ENCODE measurements at regions not wholly inside any gene's neighbourhood (a gene's known extent, or its start where the extent isn't known, plus 50 kb on each side); places are given as distances from the start of the nearest gene placed in this dataset.

GRCh38 chr2:9763356-9764152 lies 79.7 kb upstream of the TAF1B start:
- WGBS, 2 experiments = 93 to 96% methylated on average over 7 of the region's 7 CpGs
- Histone ChIP-seq H3K27me3 (ENCODE audit: control insufficient read depth, insufficient read depth, low read length, poor library complexity, severe bottlenecking) (peaks cover 3% of the 10 kb centered on the region), H3K4me1 (ENCODE audit: control insufficient read depth, insufficient read depth, low read length) (peaks cover 23% of the 10 kb centered on the region), H3K9me3 (ENCODE audit: control insufficient read depth, low read length) (no peaks in the 10 kb centered on the region), H3K36me3 (ENCODE audit: control insufficient read depth, insufficient read depth, low read length) (no peaks in the 10 kb centered on the region), H3K4me3 (ENCODE audit: insufficient read depth, low read depth, low read length) (no peak overlapping the region), H3K27ac (ENCODE audit: insufficient read depth, low read depth, low read length, poor library complexity, severe bottlenecking) (no peak overlapping the region)

- WGBS, 2 experiments = 93% methylated on average over 7 of the region's 7 CpGs
- Histone ChIP-seq H3K4me1 (ENCODE audit: control insufficient read depth, insufficient read depth, low read length) (peaks cover 21% of the 10 kb centered on the region), H3K36me3 (ENCODE audit: control insufficient read depth, insufficient read depth, low read length) (no peaks in the 10 kb centered on the region), H3K9me3 (ENCODE audit: control insufficient read depth, low read length) (no peaks in the 10 kb centered on the region), H3K27me3 (ENCODE audit: control insufficient read depth, insufficient read depth, low read length, poor library complexity, severe bottlenecking) (peaks cover 3% of the 10 kb centered on the region), H3K4me3 (ENCODE audit: insufficient read depth, low read depth, low read length) (no peak overlapping the region), H3K27ac (ENCODE audit: insufficient read depth, low read depth, low read length, poor library complexity, severe bottlenecking) (no peak overlapping the region)
Observed at GRCh38 chr2:9764153-9764778, 79.0 kb upstream of the TAF1B start.

DNA sequence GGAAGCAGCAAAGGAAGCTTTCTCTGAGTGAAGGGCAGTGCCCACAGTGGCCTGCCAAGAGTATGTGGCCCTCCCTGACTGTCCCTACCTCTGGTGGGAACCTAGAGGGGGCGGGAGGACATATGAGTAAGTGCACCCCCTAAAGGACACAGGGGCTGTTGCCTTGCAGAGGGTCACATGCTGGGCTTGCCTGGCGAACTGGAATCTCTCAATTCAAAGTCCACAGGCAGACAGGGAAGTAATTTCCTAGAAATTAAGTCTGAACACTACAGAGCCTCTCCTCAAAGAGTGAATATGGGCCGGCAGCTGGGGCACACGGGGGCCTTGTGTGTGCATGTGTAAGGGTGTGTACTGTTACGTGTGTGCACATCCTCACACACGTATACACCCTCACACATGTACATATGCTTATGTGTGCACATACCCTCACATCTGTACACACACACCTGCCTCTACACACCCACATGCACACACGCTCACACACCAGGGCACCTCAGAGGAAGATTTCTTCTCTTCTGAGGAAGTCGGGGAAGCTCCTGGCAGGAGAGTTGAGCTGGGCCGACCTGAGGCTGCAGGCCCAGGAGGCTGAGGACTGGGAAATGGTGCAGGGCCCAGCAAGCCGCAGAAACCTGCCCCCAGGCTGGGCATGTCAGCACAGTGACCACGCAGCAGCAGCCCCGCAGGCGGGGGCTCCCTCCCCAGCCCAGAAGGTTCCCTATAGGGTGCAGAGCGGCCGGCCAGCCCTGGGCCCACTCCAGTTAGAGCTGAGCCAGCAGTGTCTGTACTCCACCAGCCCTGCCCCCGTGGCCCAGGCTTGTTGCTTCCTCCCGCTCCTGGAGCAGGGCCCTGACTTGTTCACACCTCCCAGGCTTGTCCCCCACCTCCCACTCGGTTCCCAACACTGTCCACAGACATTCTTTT lies 77.4 kb upstream of the TAF1B start:
- Histone ChIP-seq H3K9me3 (ENCODE audit: control insufficient read depth, low read length) (no peaks in the 10 kb centered on the region), H3K27me3 (ENCODE audit: control insufficient read depth, insufficient read depth, low read length, poor library complexity, severe bottlenecking) (no peaks in the 10 kb centered on the region), H3K4me1 (ENCODE audit: control insufficient read depth, insufficient read depth, low read length) (peaks cover 29% of the 10 kb centered on the region), H3K36me3 (ENCODE audit: control insufficient read depth, insufficient read depth, low read length) (no peaks in the 10 kb centered on the region), H3K27ac (ENCODE audit: insufficient read depth, low read depth, low read length, poor library complexity, severe bottlenecking) (no peak overlapping the region), H3K4me3 (ENCODE audit: insufficient read depth, low read depth, low read length) (no peak overlapping the region)
- WGBS, 2 experiments = 69 to 72% methylated on average over 18 of the region's 18 CpGs

GRCh38 chr2:9767656-9768281 lies 75.5 kb upstream of the TAF1B start:
- WGBS, 2 experiments = 90% methylated on average over 17 of the region's 17 CpGs
- no peaks in the 10 kb centered on the region for H3K27me3 ChIP-seq (ENCODE audit: control insufficient read depth, insufficient read depth, low read length, poor library complexity, severe bottlenecking)
- no peaks in the 10 kb centered on the region for H3K36me3 ChIP-seq (ENCODE audit: control insufficient read depth, insufficient read depth, low read length)
- no peak overlapping the region for H3K4me3 ChIP-seq (ENCODE audit: insufficient read depth, low read depth, low read length)
- no peak overlapping the region for H3K27ac ChIP-seq (ENCODE audit: insufficient read depth, low read depth, low read length, poor library complexity, severe bottlenecking)
- H3K9me3 ChIP-seq (ENCODE audit: control insufficient read depth, low read length) = no peaks in the 10 kb centered on the region
- peaks cover 43% of the 10 kb centered on the region for H3K4me1 ChIP-seq (ENCODE audit: control insufficient read depth, insufficient read depth, low read length)

GRCh38 chr2:9768388-9768787 lies 74.9 kb upstream of the TAF1B start:
- Histone ChIP-seq H3K36me3 (ENCODE audit: control insufficient read depth, insufficient read depth, low read length) (no peaks in the 10 kb centered on the region), H3K9me3 (ENCODE audit: control insufficient read depth, low read length) (no peaks in the 10 kb centered on the region), H3K4me1 (ENCODE audit: control insufficient read depth, insufficient read depth, low read length) (peaks cover 43% of the 10 kb centered on the region), H3K27me3 (ENCODE audit: control insufficient read depth, insufficient read depth, low read length, poor library complexity, severe bottlenecking) (no peaks in the 10 kb centered on the region), H3K4me3 (ENCODE audit: insufficient read depth, low read depth, low read length) (no peak overlapping the region), H3K27ac (ENCODE audit: insufficient read depth, low read depth, low read length, poor library complexity, severe bottlenecking) (no peak overlapping the region)
- WGBS, 2 experiments = 19 to 22% methylated on average over 12 of the region's 12 CpGs

DNA sequence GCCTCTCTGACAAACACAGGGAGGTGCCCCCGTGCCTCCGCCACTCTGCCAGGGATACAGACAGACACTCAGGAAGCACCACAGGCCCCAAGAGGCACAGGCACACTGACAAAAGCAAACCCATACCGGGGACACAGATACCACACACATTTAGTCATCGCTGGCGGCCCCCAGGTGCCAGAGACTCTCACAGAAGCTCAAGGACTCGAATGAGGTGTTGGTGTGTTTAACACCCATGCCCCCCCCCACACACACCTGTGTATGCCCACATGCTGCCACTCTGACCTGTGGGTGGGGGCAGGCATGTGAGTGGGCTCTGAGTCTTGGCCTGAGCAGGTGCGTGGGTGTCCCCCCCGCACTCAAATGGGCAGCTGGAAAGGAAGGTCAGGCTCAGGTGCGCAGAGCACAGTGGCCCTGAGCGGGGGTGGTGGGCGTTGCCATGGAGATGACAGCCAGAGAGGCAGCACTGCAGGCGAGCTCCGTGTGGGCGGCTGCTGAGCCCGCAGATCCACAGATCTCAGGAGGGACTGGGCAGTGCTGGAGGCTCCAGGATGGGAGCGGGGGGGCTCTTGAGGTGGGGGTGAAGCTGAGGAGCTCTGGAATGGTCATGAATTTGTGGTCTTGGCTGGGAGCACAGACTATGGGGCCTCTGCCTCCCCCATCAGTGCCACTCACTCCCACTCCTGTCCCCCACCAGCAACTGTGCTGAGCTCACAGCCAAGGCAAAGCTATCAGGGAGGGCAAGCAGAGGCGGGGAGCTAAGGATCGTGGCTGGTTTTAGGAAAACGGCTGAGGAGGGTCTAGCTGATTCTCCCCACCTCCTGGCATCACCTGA lies 73.9 kb upstream of the TAF1B start:
- peaks cover 43% of the 10 kb centered on the region for H3K4me1 ChIP-seq (ENCODE audit: control insufficient read depth, insufficient read depth, low read length)
- no peaks in the 10 kb centered on the region for H3K9me3 ChIP-seq (ENCODE audit: control insufficient read depth, low read length)

GRCh38 chr2:9770006-9770307 lies 73.3 kb upstream of the TAF1B start:
- no peak overlapping the region for H3K4me3 ChIP-seq (ENCODE audit: insufficient read depth, low read depth, low read length)
- no peaks in the 10 kb centered on the region for H3K36me3 ChIP-seq (ENCODE audit: control insufficient read depth, insufficient read depth, low read length)
- no peaks in the 10 kb centered on the region for H3K9me3 ChIP-seq (ENCODE audit: control insufficient read depth, low read length)
- no peaks in the 10 kb centered on the region for H3K27me3 ChIP-seq (ENCODE audit: control insufficient read depth, insufficient read depth, low read length, poor library complexity, severe bottlenecking)
- no peak overlapping the region for H3K27ac ChIP-seq (ENCODE audit: insufficient read depth, low read depth, low read length, poor library complexity, severe bottlenecking)
- 83 to 89% methylated on average over 6 of the region's 6 CpGs for WGBS, 2 experiments
- peaks cover 43% of the 10 kb centered on the region for H3K4me1 ChIP-seq (ENCODE audit: control insufficient read depth, insufficient read depth, low read length)

More for the DNA sequence above, 73.9 kb upstream of the TAF1B start:
- Histone ChIP-seq H3K27me3 (ENCODE audit: control insufficient read depth, insufficient read depth, low read length, poor library complexity, severe bottlenecking) (no peaks in the 10 kb centered on the region), H3K27ac (ENCODE audit: insufficient read depth, low read depth, low read length, poor library complexity, severe bottlenecking) (no peak overlapping the region), H3K36me3 (ENCODE audit: control insufficient read depth, insufficient read depth, low read length) (no peaks in the 10 kb centered on the region), H3K4me3 (ENCODE audit: insufficient read depth, low read depth, low read length) (no peak overlapping the region)
- WGBS, 2 experiments = 48% methylated on average over 19 of the region's 19 CpGs

GRCh38 chr2:9770308-9771100 lies 72.8 kb upstream of the TAF1B start:
- 64 to 65% methylated on average over 27 of the region's 27 CpGs for WGBS, 2 experiments
- Histone ChIP-seq H3K27me3 (ENCODE audit: control insufficient read depth, insufficient read depth, low read length, poor library complexity, severe bottlenecking) (no peaks in the 10 kb centered on the region), H3K4me3 (ENCODE audit: insufficient read depth, low read depth, low read length) (no peak overlapping the region), H3K9me3 (ENCODE audit: control insufficient read depth, low read length) (no peaks in the 10 kb centered on the region), H3K4me1 (ENCODE audit: control insufficient read depth, insufficient read depth, low read length) (peaks cover 43% of the 10 kb centered on the region), H3K27ac (ENCODE audit: insufficient read depth, low read depth, low read length, poor library complexity, severe bottlenecking) (no peak overlapping the region), H3K36me3 (ENCODE audit: control insufficient read depth, insufficient read depth, low read length) (no peaks in the 10 kb centered on the region)

GRCh38 chr2:9771101-9771449 lies 72.2 kb upstream of the TAF1B start:
- Histone ChIP-seq H3K9me3 (ENCODE audit: control insufficient read depth, low read length) (no peaks in the 10 kb centered on the region), H3K4me3 (ENCODE audit: insufficient read depth, low read depth, low read length) (no peak overlapping the region), H3K4me1 (ENCODE audit: control insufficient read depth, insufficient read depth, low read length) (peaks cover 42% of the 10 kb centered on the region), H3K36me3 (ENCODE audit: control insufficient read depth, insufficient read depth, low read length) (no peaks in the 10 kb centered on the region), H3K27me3 (ENCODE audit: control insufficient read depth, insufficient read depth, low read length, poor library complexity, severe bottlenecking) (no peaks in the 10 kb centered on the region), H3K27ac (ENCODE audit: insufficient read depth, low read depth, low read length, poor library complexity, severe bottlenecking) (no peak overlapping the region)
- WGBS, 2 experiments = 83 to 85% methylated on average over 5 of the region's 5 CpGs
